PC-9 (cell line): ENCODE measurements at regions not wholly inside any gene's neighbourhood (a gene's known extent, or its start where the extent isn't known, plus 50 kb on each side); places are given as distances from the start of the nearest gene placed in this dataset.

Experiments used
- CTCF ChIP-seq: fragments of 200-600 bp; sonication (generic); conservative IDR thresholded peaks from 2 replicates; pipeline ENCODE4 v1.6.1; 2017; ENCODE audit warnings: mixed run types, antibody characterized with exemption, mild to moderate bottlenecking, moderate library complexity
- EZH2 ChIP-seq: fragments of 200-600 bp; sonication (generic); IDR thresholded peaks from 2 replicates; pipeline ENCODE4 v1.8.0; 2017; ENCODE audit warnings: antibody characterized with exemption, low read depth

- TF ChIP-seq CTCF, result no peak
- TF ChIP-seq EZH2, result no peak
Measured at GRCh38 chr2:18940184-18940583, 350.8 kb upstream of the NT5C1B start.
